ENCODE measurements at regions not wholly inside any gene's neighbourhood (a gene's known extent, or its start where the extent isn't known, plus 50 kb on each side); places are given as distances from the start of the nearest gene placed in this dataset.

GRCh38 chr14:51473808-51474565 lies 177.7 kb upstream of the FRMD6 start (continued):
- TF ChIP-seq CTCF (IDR thresholded peaks at IDR 0.05) (no peak), GABPA (IDR thresholded peaks at IDR 0.05; ENCODE audit: low read depth) (no peak), CHD2 (IDR thresholded peaks at IDR 0.05; ENCODE audit: low read length, partially characterized antibody) (peak; percentile 23), FOXM1 (IDR thresholded peaks at IDR 0.05; ENCODE audit: low read depth) (peak; percentile 79; the same call in 1 of the 2 replicates), YY1 (IDR thresholded peaks at IDR 0.05; ENCODE audit: low read depth) (no peak), MAX (IDR thresholded peaks at IDR 0.05; ENCODE audit: low read depth) (no peak), EZH2phosphoT487 (IDR thresholded peaks at IDR 0.05; ENCODE audit: borderline replicate concordance, low read depth) (no peak), MXI1 (IDR thresholded peaks at IDR 0.05; ENCODE audit: low read depth, low read length) (no peak), GATA2 (CRISPR knock-in tag; IDR thresholded peaks at IDR 0.05) (peak; percentile 71; the same call in 1 of the 2 replicates), NFIC (IDR thresholded peaks at IDR 0.05; ENCODE audit: borderline replicate concordance) (peak; percentile 84), SIN3A (IDR thresholded peaks at IDR 0.05; ENCODE audit: borderline replicate concordance, low read depth, low read length) (no peak), ELF1 (IDR thresholded peaks at IDR 0.05) (no peak)

- H3K9me2 ChIP-seq = no peaks in the 10 kb centered on the region; the same call in 1 of the 2 replicates
- no peaks in the 10 kb centered on the region for H3K27me3 ChIP-seq (ENCODE audit: insufficient read depth)
- peaks cover 17 to 35% of the 10 kb centered on the region in 2 experiments for H3K4me1 ChIP-seq (ENCODE audit: control insufficient read depth in 1 of 2, insufficient read depth in 2 of 2, low read depth in 1 of 2, low read length in 1 of 2)
- ChIA-PET CTCF (interaction anchor here (1.0 to 1.8 kb wide), 6 partner anchors 80 to 304 kb away, joined by 3 to 9 read pairs (median 4); no protein-coding TSS in a partner anchor), POLR2A (no interaction called here)
- no peaks in the 10 kb centered on the region for H3K79me2 ChIP-seq (ENCODE audit: insufficient read depth)
- no peak overlapping the region for H3K9ac ChIP-seq
- DNase-seq = no peak
- H4K20me1 ChIP-seq (ENCODE audit: insufficient read depth) = no peaks in the 10 kb centered on the region
- no peak overlapping the region for H2AFZ ChIP-seq (ENCODE audit: low read depth)
- peaks cover 18% of the 10 kb centered on the region for H3F3A ChIP-seq (replicated peaks; ENCODE audit: insufficient read depth)
- no peak overlapping the region for H3K4me2 ChIP-seq
- H3K9me3 ChIP-seq = no peaks in the 10 kb centered on the region
- TF ChIP-seq PBX3 (IDR thresholded peaks at IDR 0.05) = peak; percentile 40; the same call in 1 of the 2 replicates
- no peak for TF ChIP-seq CTCF (IDR thresholded peaks at IDR 0.05)
- H3K4me3 ChIP-seq (ENCODE audit: low read depth in 2 of 2, low read length in 1 of 2) = no peak overlapping the region
- H3K27ac ChIP-seq (ENCODE audit: low read depth in 2 of 2, low read length in 1 of 2) = peak overlapping the region; percentile 98
- no peaks in the 10 kb centered on the region for H3K36me3 ChIP-seq (replicated peaks in 1 of 2; ENCODE audit: control insufficient read depth in 1 of 2, insufficient read depth in 2 of 2, low read length in 1 of 2)
Observed at GRCh38 chr14:51474854-51475253, 176.9 kb upstream of the FRMD6 start.

Data from SK-N-SH (cell line).